ENCODE measurements at regions not wholly inside any gene's neighbourhood (a gene's known extent, or its start where the extent isn't known, plus 50 kb on each side); places are given as distances from the start of the nearest gene placed in this dataset.

GRCh38 chr20:22745194-22745500 is 160.8 kb upstream of the FOXA2 start:
- TF ChIP-seq SMC3 (IDR thresholded peaks at IDR 0.05) (no peak), REST (IDR thresholded peaks at IDR 0.05) (no peak), RAD21 (conservative IDR thresholded peaks at IDR 0.05 in 1 of 2, IDR thresholded peaks at IDR 0.05 in 1 of 2) (no peak), CHD4 (IDR thresholded peaks at IDR 0.05; ENCODE audit: borderline replicate concordance) (no peak), CTCF (IDR thresholded peaks at IDR 0.05) (no peak), JUN (IDR thresholded peaks at IDR 0.05) (no peak), CHD2 (IDR thresholded peaks at IDR 0.05; ENCODE audit: low read length, partially characterized antibody) (no peak), PHF8 (IDR thresholded peaks at IDR 0.05; ENCODE audit: borderline replicate concordance, low read depth) (no peak), POLR2A (IDR thresholded peaks at IDR 0.05; ENCODE audit: low read length) (no peak), EP300 (IDR thresholded peaks at IDR 0.05) (no peak), CBX2 (IDR thresholded peaks at IDR 0.05; ENCODE audit: borderline replicate concordance, low read depth) (no peak), HDAC2 (IDR thresholded peaks at IDR 0.05) (no peak), MAFK (IDR thresholded peaks at IDR 0.05; ENCODE audit: partially characterized antibody) (no peak), NFE2L2 (conservative IDR thresholded peaks at IDR 0.05; ENCODE audit: low read length) (no peak)
